Mesodermal cell (in vitro differentiated cells): ENCODE measurements at regions not wholly inside any gene's neighbourhood (a gene's known extent, or its start where the extent isn't known, plus 50 kb on each side); places are given as distances from the start of the nearest gene placed in this dataset.
"Not testable (repeated sequence)": the region's sequence is repeated elsewhere in the genome, so short reads cannot be mapped to it uniquely, and the experiment has no call there.

Experiments
- H3K27ac ChIP-seq: 2 replicates; pipeline ENCODE4 v1.7.0; 2013; ENCODE audit warnings: mild to moderate bottlenecking, low read depth, low read length, moderate library complexity; ENCODE audit not compliant: severe bottlenecking
- H3K36me3 ChIP-seq: 2 replicates; pipeline ENCODE4 v1.7.1; 2013; ENCODE audit warnings: mild to moderate bottlenecking, low read length, moderate library complexity; ENCODE audit not compliant: control insufficient read depth, insufficient read depth
- H3K4me1 ChIP-seq: one replicate; pipeline ENCODE4 v1.7.1; 2013; ENCODE audit warnings: mild to moderate bottlenecking, low read length; ENCODE audit not compliant: insufficient read depth, control insufficient read depth, poor library complexity, severe bottlenecking
- H3K4me3 ChIP-seq: 2 replicates; pipeline ENCODE4 v1.7.0; 2013; ENCODE audit warnings: low read length, control low read depth, mild to moderate bottlenecking; ENCODE audit not compliant: insufficient read depth, poor library complexity, severe bottlenecking; ENCODE audit errors: extremely low read depth
- H3K9me3 ChIP-seq: 2 replicates; pipeline ENCODE4 v1.7.1; 2013; ENCODE audit warnings: mild to moderate bottlenecking, low read length, moderate library complexity; ENCODE audit not compliant: control insufficient read depth
- WGBS, 2 experiments: methylation state at CpG; one replicate each; pipeline ENCODE4 v1.1.5; 2013; ENCODE audit warnings: missing lambda C conversion rate in 2 of 2; ENCODE audit not compliant: insufficient coverage in 2 of 2; 5-methylcytosine and 5-hydroxymethylcytosine counted together

GRCh38 chr3:82373833-82374232, 612.4 kb upstream of the GBE1 start:
- not testable (repeated sequence) for H3K27ac ChIP-seq, H3K4me3 ChIP-seq, H3K36me3 ChIP-seq, H3K4me1 ChIP-seq
- H3K9me3 ChIP-seq, result peaks cover 10% of the 10 kb centered on the region
- WGBS, 2 experiments, result no CpG with 5 or more reads among the region's 4 CpGs

GRCh38 chr3:82364827-82365226, 603.4 kb upstream of the GBE1 start:
- H3K9me3 ChIP-seq, result no peaks in the 10 kb centered on the region
- H3K27ac ChIP-seq, result no peak overlapping the region
- H3K4me3 ChIP-seq, result no peak overlapping the region
- 77 to 100% methylated on average over 2 of the region's 4 CpGs for WGBS, 2 experiments
- H3K4me1 ChIP-seq, result no peaks in the 10 kb centered on the region
- H3K36me3 ChIP-seq, result no peaks in the 10 kb centered on the region

GRCh38 chr3:82363131-82363530, 601.7 kb upstream of the GBE1 start:
- Histone ChIP-seq H3K4me3 (no peak overlapping the region), H3K36me3 (no peaks in the 10 kb centered on the region), H3K9me3 (no peaks in the 10 kb centered on the region), H3K27ac (no peak overlapping the region), H3K4me1 (no peaks in the 10 kb centered on the region)
- no CpG with 5 or more reads among the region's 1 CpG for WGBS, 2 experiments

GRCh38 chr3:82355228-82355627, 593.8 kb upstream of the GBE1 start:
- Histone ChIP-seq H3K4me3 (no peak overlapping the region), H3K9me3 (no peaks in the 10 kb centered on the region), H3K27ac (no peak overlapping the region), H3K36me3 (no peaks in the 10 kb centered on the region), H3K4me1 (no peaks in the 10 kb centered on the region)
- 50% methylated on average over 1 of the region's 2 CpGs; no CpG with 5 or more reads in 1 of the 2 experiments for WGBS, 2 experiments

- H3K36me3 ChIP-seq, result no peaks in the 10 kb centered on the region
- H3K4me3 ChIP-seq, result no peak overlapping the region
- no peak overlapping the region for H3K27ac ChIP-seq
- WGBS, 2 experiments, result 82 to 96% methylated on average over 4 of the region's 4 CpGs
- H3K9me3 ChIP-seq, result no peaks in the 10 kb centered on the region
- H3K4me1 ChIP-seq, result no peaks in the 10 kb centered on the region
Measured at GRCh38 chr3:82354228-82354627, 592.8 kb upstream of the GBE1 start.

GRCh38 chr3:82353306-82354171, 592.1 kb upstream of the GBE1 start:
- H3K4me1 ChIP-seq, result no peaks in the 10 kb centered on the region
- H3K27ac ChIP-seq, result no peak overlapping the region
- WGBS, 2 experiments, result 84 to 88% methylated on average over 2 to 3 of the region's 6 CpGs
- no peak overlapping the region for H3K4me3 ChIP-seq
- no peaks in the 10 kb centered on the region for H3K9me3 ChIP-seq
- H3K36me3 ChIP-seq, result no peaks in the 10 kb centered on the region

- H3K4me1 ChIP-seq, result no peaks in the 10 kb centered on the region
- no peaks in the 10 kb centered on the region for H3K9me3 ChIP-seq
- WGBS, 2 experiments, result no CpG with 5 or more reads among the region's 1 CpG
- H3K4me3 ChIP-seq, result no peak overlapping the region
- no peaks in the 10 kb centered on the region for H3K36me3 ChIP-seq
- H3K27ac ChIP-seq, result no peak overlapping the region
Measured at GRCh38 chr3:82347585-82347984, 586.1 kb upstream of the GBE1 start.

GRCh38 chr3:82342521-82342920, 581.1 kb upstream of the GBE1 start:
- Histone ChIP-seq H3K27ac (no peak overlapping the region), H3K36me3 (no peaks in the 10 kb centered on the region), H3K4me3 (no peak overlapping the region), H3K9me3 (no peaks in the 10 kb centered on the region), H3K4me1 (no peaks in the 10 kb centered on the region)
- 86% methylated on average over 1 of the region's 3 CpGs; no CpG with 5 or more reads in 1 of the 2 experiments for WGBS, 2 experiments

GRCh38 chr3:82329300-82329699, 567.9 kb upstream of the GBE1 start:
- H3K9me3 ChIP-seq, result no peaks in the 10 kb centered on the region
- no peaks in the 10 kb centered on the region for H3K4me1 ChIP-seq
- WGBS, 2 experiments, result no CpG with 5 or more reads among the region's 2 CpGs
- H3K27ac ChIP-seq, result no peak overlapping the region
- no peak overlapping the region for H3K4me3 ChIP-seq
- H3K36me3 ChIP-seq, result no peaks in the 10 kb centered on the region

GRCh38 chr3:82311901-82312300, 550.5 kb upstream of the GBE1 start:
- Histone ChIP-seq H3K4me1 (no peaks in the 10 kb centered on the region), H3K36me3 (no peaks in the 10 kb centered on the region), H3K4me3 (no peak overlapping the region), H3K27ac (no peak overlapping the region), H3K9me3 (no peaks in the 10 kb centered on the region)
- WGBS, 2 experiments, result no CpG with 5 or more reads among the region's 1 CpG

- Histone ChIP-seq H3K4me1 (no peaks in the 10 kb centered on the region), H3K36me3 (no peaks in the 10 kb centered on the region), H3K4me3 (no peak overlapping the region), H3K27ac (no peak overlapping the region), H3K9me3 (no peaks in the 10 kb centered on the region)
- 69 to 93% methylated on average over 3 to 4 of the region's 7 CpGs for WGBS, 2 experiments
Measured at GRCh38 chr3:82308755-82309154, 547.3 kb upstream of the GBE1 start.
